ENCODE measurements at regions not wholly inside any gene's neighbourhood (a gene's known extent, or its start where the extent isn't known, plus 50 kb on each side); places are given as distances from the start of the nearest gene placed in this dataset.

- Mint-ChIP-seq H3K4me3 (no peak overlapping the region), H3K27ac (no peak overlapping the region), H3K27me3 (ENCODE audit: low read depth in 2 of 2) (no peaks in the 10 kb centered on the region), H3K36me3 (no peaks in the 10 kb centered on the region), H3K4me1 (no peaks in the 10 kb centered on the region), H3K9me3 (peaks cover 2 to 10% of the 10 kb centered on the region in 2 donors)
- no peaks in the 10 kb centered on the region for H3K9me3 ChIP-seq (ENCODE audit: control insufficient read depth, insufficient read depth, low read length)
- WGBS (ENCODE audit: insufficient coverage), result no CpG with 5 or more reads among the region's 2 CpGs
- H3K4me3 ChIP-seq (ENCODE audit: low read length), result no peak overlapping the region
- no peaks in the 10 kb centered on the region for H3K4me1 ChIP-seq (ENCODE audit: control insufficient read depth, insufficient read depth, low read length)
- no peaks in the 10 kb centered on the region for H3K27me3 ChIP-seq (ENCODE audit: control insufficient read depth, insufficient read depth, low read length)
- H3K36me3 ChIP-seq (ENCODE audit: control insufficient read depth, insufficient read depth, low read length), result no peaks in the 10 kb centered on the region
- TF ChIP-seq CTCF (IDR thresholded peaks at IDR 0.05), result no peak
- H3K27ac ChIP-seq (ENCODE audit: low read length), result no peak overlapping the region
- intact Hi-C loops (cut with micrococcal nuclease), result no loop called here
- no peak for DNase-seq
- ATAC-seq, result no peak
Observed at GRCh38 chr12:125786143-125786542, 720.9 kb downstream of the AACS start.

GRCh38 chr12:125794401-125794800, 729.2 kb downstream of the AACS start:
- H3K27me3 Mint-ChIP-seq (ENCODE audit: low read depth in 2 of 2), result no peaks in the 10 kb centered on the region
- DNase-seq (no peak), ATAC-seq (no peak)
- no peak overlapping the region for H3K27ac Mint-ChIP-seq
- H3K4me1 ChIP-seq (ENCODE audit: control insufficient read depth, insufficient read depth, low read length), result no peaks in the 10 kb centered on the region
- intact Hi-C loops (cut with micrococcal nuclease), result no loop called here
- H3K4me3 Mint-ChIP-seq, result no peak overlapping the region
- WGBS (ENCODE audit: insufficient coverage), result 89% methylated on average over 3 of the region's 3 CpGs
- H3K9me3 ChIP-seq (ENCODE audit: control insufficient read depth, insufficient read depth, low read length), result no peaks in the 10 kb centered on the region
- peaks cover 6% of the 10 kb centered on the region in 2 donors for H3K9me3 Mint-ChIP-seq
- H3K36me3 Mint-ChIP-seq, result no peaks in the 10 kb centered on the region
- H3K4me3 ChIP-seq (ENCODE audit: low read length), result no peak overlapping the region
- no peaks in the 10 kb centered on the region for H3K27me3 ChIP-seq (ENCODE audit: control insufficient read depth, insufficient read depth, low read length)
- no peak overlapping the region for H3K27ac ChIP-seq (ENCODE audit: low read length)
- H3K4me1 Mint-ChIP-seq, result no peaks in the 10 kb centered on the region
- no peak for TF ChIP-seq CTCF (IDR thresholded peaks at IDR 0.05)
- H3K36me3 ChIP-seq (ENCODE audit: control insufficient read depth, insufficient read depth, low read length), result no peaks in the 10 kb centered on the region

GRCh38 chr12:125797421-125798175, 732.4 kb downstream of the AACS start:
- no peaks in the 10 kb centered on the region for H3K36me3 ChIP-seq (ENCODE audit: control insufficient read depth, insufficient read depth, low read length)
- no peaks in the 10 kb centered on the region for H3K4me1 ChIP-seq (ENCODE audit: control insufficient read depth, insufficient read depth, low read length)
- H3K27me3 ChIP-seq (ENCODE audit: control insufficient read depth, insufficient read depth, low read length), result no peaks in the 10 kb centered on the region
- intact Hi-C loops (cut with micrococcal nuclease), result no loop called here
- peaks cover 2 to 4% of the 10 kb centered on the region in 2 donors for H3K9me3 Mint-ChIP-seq
- no peaks in the 10 kb centered on the region for H3K36me3 Mint-ChIP-seq
- no peaks in the 10 kb centered on the region for H3K4me1 Mint-ChIP-seq
- ATAC-seq, result no peak
- no peak for DNase-seq
- no peaks in the 10 kb centered on the region for H3K9me3 ChIP-seq (ENCODE audit: control insufficient read depth, insufficient read depth, low read length)
- no peaks in the 10 kb centered on the region for H3K27me3 Mint-ChIP-seq (ENCODE audit: low read depth in 2 of 2)
- no peak for TF ChIP-seq CTCF (IDR thresholded peaks at IDR 0.05)
- H3K4me3 ChIP-seq (ENCODE audit: low read length), result no peak overlapping the region
- 82% methylated on average over 4 of the region's 4 CpGs for WGBS (ENCODE audit: insufficient coverage)
- no peak overlapping the region for H3K27ac ChIP-seq (ENCODE audit: low read length)
- no peak overlapping the region for H3K4me3 Mint-ChIP-seq
- no peak overlapping the region for H3K27ac Mint-ChIP-seq

- Histone ChIP-seq H3K27ac (ENCODE audit: low read length) (no peak overlapping the region), H3K27me3 (ENCODE audit: control insufficient read depth, insufficient read depth, low read length) (no peaks in the 10 kb centered on the region), H3K9me3 (ENCODE audit: control insufficient read depth, insufficient read depth, low read length) (no peaks in the 10 kb centered on the region), H3K4me3 (ENCODE audit: low read length) (no peak overlapping the region), H3K36me3 (ENCODE audit: control insufficient read depth, insufficient read depth, low read length) (no peaks in the 10 kb centered on the region), H3K4me1 (ENCODE audit: control insufficient read depth, insufficient read depth, low read length) (no peaks in the 10 kb centered on the region)
- intact Hi-C loops (cut with micrococcal nuclease), result no loop called here
- DNase-seq (no peak), ATAC-seq (no peak)
- H3K36me3 Mint-ChIP-seq, result no peaks in the 10 kb centered on the region
- no peaks in the 10 kb centered on the region for H3K4me1 Mint-ChIP-seq
- H3K9me3 Mint-ChIP-seq, result peaks cover 2% of the 10 kb centered on the region in 2 donors
- H3K27me3 Mint-ChIP-seq (ENCODE audit: low read depth in 2 of 2), result no peaks in the 10 kb centered on the region
- no peak overlapping the region for H3K4me3 Mint-ChIP-seq
- WGBS (ENCODE audit: insufficient coverage), result 84% methylated on average over 7 of the region's 7 CpGs
- TF ChIP-seq CTCF (IDR thresholded peaks at IDR 0.05), result no peak
- no peak overlapping the region for H3K27ac Mint-ChIP-seq
Observed at GRCh38 chr12:125804660-125805059, 739.4 kb downstream of the AACS start.

All from natural killer cell (primary cell).